NCI-H345 treated with DMSO at 0.1 percent for 48 hours (cell line): ENCODE measurements at regions not wholly inside any gene's neighbourhood (a gene's known extent, or its start where the extent isn't known, plus 50 kb on each side); places are given as distances from the start of the nearest gene placed in this dataset.
"Not testable (repeated sequence)": the region's sequence is repeated elsewhere in the genome, so short reads cannot be mapped to it uniquely, and the experiment has no call there.

Source experiments
- DNase-seq: peaks from one replicate; lab custom pipeline; 2025; ENCODE audit not compliant: unreplicated experiment; lab: John Stamatoyannopoulos, UW

DNA sequence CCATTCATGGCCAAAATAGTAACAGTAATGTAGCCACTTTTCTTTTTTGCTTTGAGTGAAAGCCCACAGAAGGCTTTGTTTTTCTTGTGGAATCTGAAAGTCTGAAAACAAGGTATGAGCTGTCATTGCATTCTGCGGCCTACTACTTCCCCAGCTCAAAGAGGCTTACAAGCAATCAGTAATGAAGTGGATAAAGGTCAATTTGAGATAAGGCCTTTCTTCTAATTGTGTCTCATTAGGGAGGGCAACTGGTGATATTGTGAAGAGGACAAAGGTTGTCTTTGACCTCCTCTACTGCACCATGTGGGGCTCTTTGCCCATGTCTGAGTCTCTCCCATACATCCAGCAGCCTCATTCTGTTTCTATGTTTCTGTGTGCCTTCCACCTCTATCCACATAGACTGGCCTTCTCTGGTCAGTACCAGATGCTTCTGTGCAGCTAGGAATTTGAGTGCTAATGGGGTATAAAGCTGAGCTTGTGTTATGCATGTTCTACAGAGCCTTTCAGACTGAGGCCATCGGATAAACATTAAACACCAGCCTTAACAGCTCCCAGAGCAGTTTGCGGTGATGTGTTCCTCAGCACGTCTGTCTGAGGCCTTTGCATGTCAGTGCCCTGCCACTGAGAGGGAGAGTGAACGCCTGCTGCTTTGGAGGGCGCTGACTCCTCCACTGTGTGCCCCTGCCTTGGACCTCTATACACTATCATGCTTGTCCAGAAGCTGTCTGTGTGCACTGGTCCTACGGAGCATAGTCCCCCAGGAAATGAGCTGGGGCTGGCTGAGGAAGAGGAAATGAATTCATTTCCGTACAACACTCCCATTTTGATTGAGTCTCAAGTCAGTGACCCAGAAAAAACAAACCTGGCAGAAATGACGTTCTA is 80.2 kb downstream of the SH2D1A start:
- no peak for DNase-seq

DNA sequence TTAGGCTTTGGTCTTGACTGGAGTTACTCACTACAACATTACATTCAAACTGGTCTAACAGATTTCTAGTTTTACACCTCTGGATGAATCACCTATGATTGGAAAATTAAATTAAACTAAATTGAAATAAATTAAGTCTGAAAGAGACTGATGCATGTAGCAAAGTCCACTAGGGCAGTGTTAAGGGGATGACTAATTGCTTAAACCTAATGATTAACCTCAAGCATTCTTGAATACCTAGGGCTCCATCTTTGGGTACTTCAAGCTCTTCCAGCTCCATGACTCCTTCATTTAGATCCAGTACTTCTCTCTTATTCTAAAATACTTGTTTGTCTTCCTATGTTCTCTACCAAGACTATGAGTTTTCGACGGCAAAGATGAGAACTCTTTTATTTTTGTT is 86.8 kb downstream of the SH2D1A start:
- DNase-seq = no peak

DNA sequence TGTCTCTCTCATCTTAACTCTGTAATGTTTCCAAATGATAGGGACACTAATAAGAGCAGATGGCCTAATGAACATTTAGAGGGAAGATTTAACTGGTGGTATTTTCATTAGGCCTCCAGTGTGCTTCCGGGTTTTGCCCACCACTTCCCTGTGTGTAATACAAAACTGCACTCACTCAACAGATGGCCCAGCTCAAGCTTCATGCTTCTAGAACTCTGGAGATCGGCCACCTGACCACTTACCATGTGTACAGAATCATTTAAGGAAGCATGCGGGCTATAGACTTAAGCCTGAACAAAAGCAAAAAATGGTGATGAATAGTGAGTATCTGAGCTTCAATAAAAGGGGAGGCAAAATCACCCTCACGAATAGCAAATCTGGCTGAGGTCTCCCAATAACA is 89.3 kb downstream of the SH2D1A start:
- no peak for DNase-seq

DNA sequence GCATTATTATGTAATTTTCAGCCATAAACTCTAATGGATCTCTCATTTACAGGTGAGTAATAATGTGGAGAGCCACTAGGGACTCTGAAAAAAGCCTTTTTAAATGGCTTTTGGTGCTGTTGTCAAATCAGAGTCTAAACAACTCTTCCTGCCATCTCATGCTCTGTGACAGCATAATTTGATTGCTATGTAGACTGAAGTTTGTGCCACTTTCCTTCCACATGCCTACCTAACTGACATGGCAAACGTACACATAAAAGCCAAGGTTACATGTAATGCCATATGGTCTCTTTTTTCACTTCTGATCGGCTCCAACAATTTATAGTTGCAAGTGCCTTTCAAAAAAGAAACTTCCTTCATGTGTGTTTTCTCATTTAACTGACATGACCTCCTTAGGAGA is 94.3 kb downstream of the SH2D1A start:
- DNase-seq = no peak

DNA sequence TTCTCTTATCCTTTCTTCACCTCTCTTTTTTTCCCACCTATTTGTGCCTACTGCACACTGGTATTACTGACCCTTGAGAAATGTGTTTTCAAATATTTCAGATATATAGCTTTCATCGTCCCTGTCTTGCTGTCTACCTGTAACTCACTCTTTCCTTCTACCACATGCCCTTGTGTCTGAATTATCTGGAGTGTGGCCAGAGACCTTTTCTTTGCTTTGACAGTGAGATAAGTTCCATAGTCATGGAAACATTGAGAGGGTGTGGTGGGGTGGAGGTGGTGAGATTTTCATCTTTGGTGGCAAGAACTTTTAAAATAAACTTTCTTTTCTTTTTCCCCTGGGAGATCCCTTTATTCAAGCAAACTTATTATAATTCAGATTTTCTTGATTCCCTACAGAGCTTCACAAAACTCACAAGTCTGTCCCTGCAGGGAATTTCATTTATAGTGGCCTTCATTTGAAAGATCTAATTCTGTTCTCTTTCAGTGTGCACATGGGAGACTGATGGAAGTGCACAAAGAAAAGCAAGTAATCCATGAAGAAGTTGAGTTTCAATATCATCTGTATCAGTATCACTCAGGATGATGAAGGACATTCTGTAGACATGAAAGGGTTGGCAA is 95.7 kb downstream of the SH2D1A start:
- DNase-seq = no peak

DNA sequence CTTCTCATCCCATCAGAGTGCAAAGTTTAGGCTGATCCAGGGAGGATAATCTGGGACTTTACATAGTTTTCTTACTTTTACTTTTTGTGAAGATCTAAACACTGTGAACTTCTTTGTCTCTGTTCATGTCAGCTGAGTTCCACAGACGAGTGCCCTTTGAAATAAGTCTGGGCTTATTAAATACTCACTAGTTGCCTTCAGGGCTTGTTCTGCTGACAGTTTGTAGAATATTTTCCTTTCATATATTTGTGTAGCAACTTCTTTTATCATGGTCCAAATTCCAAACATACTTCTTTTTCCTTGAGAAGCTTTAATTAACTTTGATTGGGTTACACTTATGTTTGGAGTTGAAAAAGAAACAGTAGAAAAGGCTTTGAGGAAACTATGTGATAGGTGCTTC is 109.6 kb downstream of the SH2D1A start:
- no peak for DNase-seq

DNA sequence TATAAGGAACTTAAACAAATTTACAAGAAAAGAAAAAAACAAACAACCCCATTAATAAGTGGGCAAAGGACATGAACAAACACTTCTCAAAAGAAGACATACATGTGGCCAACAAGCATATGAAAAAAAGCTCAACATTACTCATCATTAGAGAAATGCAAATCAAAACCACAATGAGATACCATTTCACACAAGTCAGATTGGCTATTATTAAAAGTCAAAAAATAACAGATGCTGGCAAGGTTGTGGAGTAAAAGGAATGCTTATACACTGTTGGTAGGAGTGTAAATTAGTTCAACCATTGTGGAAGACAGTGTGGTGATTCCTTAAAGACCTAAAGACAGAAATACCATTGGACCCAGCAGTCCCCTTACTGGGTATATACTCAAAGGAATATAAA is 113.5 kb downstream of the SH2D1A start:
- not testable (repeated sequence) for DNase-seq

DNA sequence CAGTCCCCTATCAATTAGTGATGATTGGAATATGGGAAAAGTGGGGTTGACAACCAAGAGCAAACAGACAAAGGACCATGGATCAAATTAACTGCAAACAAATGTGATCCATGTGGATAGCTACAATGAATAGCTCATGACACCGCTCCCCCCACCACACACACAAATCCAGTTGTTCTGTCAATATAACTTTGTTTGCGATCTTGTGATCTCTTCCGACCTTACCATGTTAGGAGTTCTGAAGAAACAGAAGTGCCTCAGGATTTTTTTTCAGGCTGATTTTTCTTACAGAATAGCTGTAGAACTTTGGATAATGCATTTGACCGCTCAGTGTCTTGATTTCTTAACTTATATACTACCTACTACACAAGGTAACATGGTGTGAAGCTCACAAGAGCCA is 116.6 kb downstream of the SH2D1A start:
- no peak for DNase-seq

DNA sequence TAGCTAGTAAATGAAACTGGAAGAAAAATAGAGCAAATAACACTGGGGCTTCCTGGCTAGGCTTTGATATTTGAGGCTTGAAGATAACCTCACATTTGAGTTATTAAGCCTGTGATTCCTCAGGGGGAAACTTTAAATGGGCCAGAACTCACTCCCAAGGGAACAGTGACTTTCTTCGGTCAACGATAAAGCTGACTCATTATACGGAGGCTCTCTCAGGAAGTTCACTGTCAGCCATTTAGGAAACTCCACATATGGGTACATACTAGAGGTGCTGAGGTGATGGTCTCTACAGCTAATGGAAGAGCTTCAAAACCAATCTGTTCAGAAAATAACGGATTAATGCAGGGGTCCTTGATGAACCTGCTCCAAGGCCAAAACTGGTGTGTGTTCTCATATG is 120.8 kb downstream of the SH2D1A start:
- no peak for DNase-seq

DNA sequence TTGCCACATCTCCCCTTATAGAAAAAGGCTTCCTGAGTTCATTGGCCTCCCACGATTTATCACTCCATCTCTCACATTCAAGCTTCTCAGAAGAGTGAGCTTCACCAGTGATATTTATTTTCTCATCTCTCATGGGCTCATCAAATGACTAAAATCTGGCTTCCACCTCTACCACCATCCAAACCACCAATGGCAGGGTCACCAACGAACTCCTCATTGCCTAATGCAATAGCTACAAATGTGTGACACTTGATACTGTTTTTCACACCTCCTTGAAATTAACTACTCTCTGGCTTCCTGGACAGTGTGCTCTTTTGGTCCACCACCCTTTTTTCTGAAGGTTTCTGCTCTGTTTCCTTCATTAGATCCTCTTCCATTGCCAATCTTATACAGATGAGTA is 129.0 kb downstream of the SH2D1A start:
- DNase-seq = no peak

DNA sequence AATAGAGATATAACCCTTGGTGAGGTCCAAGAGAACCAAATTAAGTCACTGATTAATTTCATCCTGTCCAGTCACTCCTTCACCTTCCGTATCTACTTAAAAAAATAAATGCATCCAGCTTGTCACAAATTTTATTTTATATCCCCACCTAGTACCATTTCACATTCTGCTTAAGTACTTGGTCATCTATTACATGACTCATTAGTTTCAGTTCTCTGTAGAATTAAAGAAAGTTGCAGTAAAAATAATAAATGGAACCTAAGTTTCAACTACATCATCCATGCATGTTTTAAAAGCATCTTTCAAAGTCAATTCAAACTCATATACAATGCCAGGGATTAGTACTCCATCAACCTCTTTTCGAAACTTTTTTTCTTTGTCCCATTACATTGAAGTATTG is 130.2 kb downstream of the SH2D1A start:
- no peak for DNase-seq

DNA sequence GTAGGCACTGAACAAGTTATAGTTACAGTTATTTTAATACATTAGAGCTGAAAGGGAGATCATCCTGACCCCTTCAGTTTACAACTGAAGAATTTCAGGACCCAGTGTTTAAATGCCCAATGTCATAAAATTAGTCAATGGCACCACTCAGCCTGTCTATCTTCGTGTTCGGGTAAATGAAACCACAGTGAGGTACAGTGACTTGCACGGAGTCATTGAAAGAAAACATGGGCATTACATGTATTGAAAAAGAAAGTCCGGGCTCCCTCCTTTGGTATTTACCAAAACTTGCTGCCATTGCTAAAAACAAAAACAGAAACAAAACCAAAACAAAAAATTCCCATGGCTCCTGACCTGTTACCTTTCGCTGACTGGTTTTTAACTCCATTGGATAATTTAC is 131.7 kb downstream of the SH2D1A start:
- no peak for DNase-seq

DNA sequence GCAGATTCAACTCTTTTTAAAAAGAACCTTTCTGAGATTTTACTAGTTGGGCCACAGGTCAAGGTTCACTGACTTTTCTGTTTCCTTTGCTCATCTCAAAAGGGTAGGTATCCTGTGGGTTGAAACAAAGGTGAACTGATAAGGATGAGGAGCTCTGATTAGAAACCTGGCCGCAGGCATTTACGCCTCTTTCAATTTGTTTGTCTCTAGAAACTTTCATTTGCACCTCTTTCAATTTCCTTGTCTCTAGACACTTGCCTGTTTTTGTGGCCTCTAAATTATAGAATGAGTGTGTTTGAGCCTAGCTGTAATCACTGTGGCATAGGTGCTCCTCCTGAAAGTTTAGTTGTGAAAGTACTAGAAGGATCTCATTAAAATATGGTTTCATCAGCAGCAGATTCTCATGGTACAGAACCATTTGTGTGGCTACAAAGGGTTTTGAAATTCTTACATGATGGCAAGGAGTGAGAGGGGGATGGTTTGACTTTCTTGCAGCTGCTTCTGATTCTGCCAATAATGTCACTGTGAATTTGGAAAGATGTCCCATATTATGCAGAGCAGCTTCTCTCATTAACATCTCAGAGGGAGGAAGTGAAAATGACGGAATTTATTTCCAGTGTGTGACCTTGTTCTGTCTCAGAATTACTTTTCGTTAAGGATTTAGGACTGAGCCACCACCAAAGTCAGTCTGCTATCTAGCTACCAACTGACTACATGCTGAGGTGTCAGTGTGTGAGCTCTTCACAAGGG is 142.2 kb downstream of the SH2D1A start:
- no peak for DNase-seq

DNA sequence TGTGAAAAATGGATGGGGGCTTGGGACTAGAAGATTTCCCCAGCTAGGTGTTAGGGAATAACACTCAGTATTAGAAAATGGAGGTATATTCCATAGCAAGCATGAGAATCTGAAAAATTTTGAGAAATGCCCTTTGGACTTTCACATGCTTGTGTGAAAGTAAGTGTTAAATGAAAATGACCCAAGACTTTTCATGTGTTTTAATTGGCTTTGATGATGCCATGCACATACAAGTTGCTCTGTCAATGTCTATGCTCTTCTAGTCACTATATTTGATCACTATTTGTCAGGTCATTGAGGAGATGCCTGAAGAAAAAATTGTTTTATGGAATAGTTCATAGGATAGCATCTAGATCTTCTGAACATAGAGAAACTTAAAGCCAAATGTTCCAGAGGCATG is 147.6 kb downstream of the SH2D1A start:
- DNase-seq = no peak

DNA sequence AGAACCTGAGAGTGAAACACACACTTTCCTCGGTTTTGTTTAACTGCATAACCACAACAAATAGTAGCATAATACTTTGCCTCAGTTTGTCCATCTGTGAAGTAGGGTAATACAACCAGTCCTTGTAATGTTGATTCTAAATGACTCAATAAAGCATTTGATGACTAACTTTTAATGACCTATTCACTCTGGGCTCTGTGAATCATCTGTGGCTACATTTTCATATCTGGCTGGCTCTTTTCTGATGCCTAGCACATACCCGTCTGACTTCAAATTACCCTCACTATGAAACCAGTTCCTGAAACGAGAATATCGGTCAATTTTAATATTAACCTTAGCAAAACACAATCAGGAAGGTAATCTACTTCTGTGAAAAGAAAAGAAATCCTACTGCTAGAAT is 151.0 kb downstream of the SH2D1A start:
- no peak for DNase-seq

DNA sequence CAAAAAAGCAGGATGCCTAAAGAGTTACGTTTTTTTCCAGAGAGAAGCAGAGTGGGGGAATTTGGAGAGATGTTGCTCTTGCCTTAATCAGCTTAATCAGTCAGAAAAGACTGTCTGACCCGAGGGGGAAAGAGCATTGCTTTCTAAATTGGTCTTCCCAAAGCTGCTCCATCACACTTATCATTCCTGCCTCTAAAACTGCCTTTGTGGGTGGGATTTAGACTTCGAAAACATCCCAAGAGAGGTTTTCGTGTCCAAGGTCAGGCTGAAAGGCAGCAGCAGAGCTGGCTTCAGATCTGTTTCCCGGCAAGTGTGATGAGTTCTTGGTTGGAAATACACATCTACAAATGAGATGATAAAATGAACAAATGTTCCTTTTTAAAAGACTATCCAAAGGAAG is 155.2 kb downstream of the SH2D1A start:
- no peak for DNase-seq

DNA sequence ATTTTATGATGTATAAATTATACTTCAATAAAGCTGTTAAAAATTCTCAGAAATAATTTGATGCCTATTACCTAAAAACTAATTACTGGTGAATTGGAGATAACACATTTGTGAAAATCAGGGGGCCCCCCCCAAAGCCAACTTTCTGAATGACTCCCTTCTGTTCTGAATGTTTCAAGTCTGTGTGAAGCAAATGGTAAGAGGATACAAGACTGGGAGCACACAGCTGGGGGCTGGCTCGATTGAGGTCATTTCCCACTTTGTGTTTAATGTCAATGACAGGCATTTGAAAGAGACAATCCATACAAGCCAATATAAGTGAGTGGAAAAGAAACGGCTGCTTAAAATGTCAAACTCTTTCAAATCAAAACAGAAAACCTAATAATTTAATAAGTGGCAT is 155.8 kb downstream of the SH2D1A start:
- no peak for DNase-seq

DNA sequence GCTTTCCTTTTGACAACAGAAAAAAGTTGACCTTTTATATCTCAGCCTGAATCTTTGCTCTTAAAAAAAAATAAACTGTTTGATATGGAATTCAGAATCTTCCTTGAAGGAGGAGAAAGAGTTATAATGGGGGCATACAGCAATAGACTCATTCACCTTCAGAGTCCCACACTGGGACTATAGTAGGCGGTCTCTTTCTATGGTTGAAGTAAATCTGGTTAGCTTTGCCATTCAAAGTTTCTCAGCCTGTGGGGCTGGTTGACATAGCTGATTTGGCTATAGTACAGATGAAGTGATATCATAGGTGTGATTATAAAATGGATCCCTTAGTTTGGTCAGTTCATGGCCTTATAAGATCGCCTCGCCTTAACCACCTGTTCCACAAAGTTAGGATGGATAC is 156.2 kb downstream of the SH2D1A start:
- no peak for DNase-seq

DNA sequence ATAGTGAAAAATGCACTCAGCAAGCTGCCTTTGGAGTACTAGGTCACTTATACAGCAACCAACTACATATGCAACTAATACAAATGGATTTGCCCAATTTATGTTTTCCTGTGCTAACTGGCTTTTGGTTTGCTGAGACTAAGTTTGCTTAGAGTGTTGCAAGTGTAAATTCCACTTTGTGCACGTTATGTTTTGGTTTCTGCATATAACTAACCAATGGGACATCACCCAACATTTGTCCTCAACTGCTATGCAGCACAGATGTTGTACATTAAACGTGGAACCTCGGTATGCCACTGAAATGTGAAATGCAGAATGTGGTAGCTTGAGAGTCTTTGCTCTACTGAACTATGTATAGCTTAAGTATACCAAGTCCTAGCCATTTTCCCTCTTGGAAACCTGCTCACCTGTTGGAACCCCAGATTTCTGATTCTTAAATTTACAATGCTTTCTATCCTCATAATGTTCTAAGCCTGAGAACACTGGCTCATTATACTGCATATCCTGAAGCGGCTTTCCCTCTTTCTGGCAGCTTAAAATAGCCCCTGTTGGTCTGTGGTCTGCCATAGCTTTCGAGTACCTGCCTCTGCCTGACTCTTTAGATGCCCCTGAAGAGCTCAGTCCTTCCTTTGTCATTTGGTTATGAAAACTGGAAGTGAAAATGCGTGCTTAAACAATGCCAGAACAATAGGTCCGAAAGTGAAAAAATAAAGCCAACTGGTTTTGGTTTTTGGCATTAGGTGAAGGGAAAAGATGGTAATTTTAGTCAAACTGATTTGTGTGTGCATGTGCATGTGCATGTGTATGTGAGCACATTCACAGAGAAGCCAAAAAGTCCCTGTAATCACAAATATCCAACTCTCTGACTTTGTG is 158.0 kb downstream of the SH2D1A start:
- no peak for DNase-seq

DNA sequence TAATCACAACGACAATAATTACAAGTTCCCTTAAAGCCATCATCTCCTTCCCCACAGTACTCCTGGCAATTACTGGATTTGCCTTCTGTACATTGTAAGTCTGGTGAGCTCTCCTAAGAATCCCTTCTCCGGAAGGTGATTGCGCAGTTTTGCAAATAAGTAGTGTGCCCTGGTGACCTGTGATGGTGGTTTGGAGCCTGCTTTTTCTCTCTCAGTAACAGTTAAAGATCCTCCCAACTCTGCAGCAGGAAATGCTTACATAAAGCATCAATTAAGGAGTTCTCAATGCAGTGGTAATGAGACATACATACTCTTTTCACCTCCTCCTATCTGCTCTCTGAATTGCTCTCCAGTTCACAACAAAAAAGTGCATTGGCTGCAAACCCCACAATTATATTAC is 159.7 kb downstream of the SH2D1A start:
- no peak for DNase-seq

DNA sequence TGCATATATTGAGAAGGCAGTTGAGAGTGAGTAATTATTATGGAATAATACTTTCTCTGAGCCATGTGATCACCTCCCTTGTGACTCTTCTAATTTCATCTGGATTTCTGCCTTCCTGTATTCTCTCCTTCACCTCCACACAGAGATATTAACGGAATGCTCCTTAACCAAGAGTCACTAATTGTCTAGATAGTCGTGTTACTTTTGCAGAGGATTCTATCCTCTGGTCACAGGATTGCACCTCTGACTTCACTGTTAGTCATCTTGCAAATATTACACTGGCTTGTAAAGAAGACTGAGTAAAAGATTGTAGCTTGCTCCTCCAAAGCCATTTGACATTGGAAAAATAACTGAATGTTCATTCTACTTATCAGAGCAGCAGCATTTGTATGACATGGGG is 160.9 kb downstream of the SH2D1A start:
- DNase-seq = no peak
